ENCODE measurements at regions not wholly inside any gene's neighbourhood (a gene's known extent, or its start where the extent isn't known, plus 50 kb on each side); places are given as distances from the start of the nearest gene placed in this dataset.

DNA sequence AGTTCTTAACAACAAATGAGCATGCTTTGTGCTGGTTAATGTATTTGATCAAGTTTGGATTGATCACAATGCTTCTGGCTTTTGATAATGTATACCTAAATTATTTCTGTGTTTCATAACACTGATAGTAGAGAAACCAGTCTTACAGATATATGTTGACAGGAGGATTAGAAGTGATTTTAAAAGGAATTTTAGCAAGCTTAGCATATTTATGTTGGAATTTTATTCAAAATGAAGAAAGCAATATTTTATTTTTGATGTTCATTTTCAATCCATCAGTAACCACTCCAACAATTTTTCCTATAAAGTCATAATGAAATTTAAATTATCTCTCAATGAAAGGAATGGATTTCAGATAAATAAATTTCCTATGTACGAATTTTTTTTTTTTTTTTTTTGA lies 291.8 kb downstream of the HHIPL2 start:
- no TSS peak for BruUV-seq (replicated peaks)
- CTCF ChIA-PET, result no interaction called here
- Histone ChIP-seq H3K9me2 (ENCODE audit: insufficient read depth) (no peaks in the 10 kb centered on the region), H4K20me1 (ENCODE audit: insufficient read depth) (no peaks in the 10 kb centered on the region), H3K27me3 (ENCODE audit: insufficient read depth, low read depth) (no peaks in the 10 kb centered on the region), H3K9me3 (ENCODE audit: insufficient read depth, low read depth) (no peaks in the 10 kb centered on the region; the same call in 1 of the 2 replicates), H3K4me2 (no peak overlapping the region), H2AFZ (no peak overlapping the region), H3K79me2 (ENCODE audit: low read depth) (no peaks in the 10 kb centered on the region), H3F3A (ENCODE audit: insufficient read depth, low read depth) (no peaks in the 10 kb centered on the region), H3K4me1 (replicated peaks; ENCODE audit: insufficient read depth) (0 out of 2 replicates have a peak, but pooled peaks cover 6% of the 10 kb centered on the region), H3K4me3 (no peak overlapping the region), H3K36me3 (ENCODE audit: low read depth) (no peaks in the 10 kb centered on the region), H3K27ac (no peak overlapping the region)
- intact Hi-C loops (cut with micrococcal nuclease; ENCODE audit: unreplicated experiment), result no loop called here
- POLR2A ChIA-PET (ENCODE audit: unreplicated experiment), result no interaction called here
- no peak for DNase-seq
- TF ChIP-seq, protein P1, sequence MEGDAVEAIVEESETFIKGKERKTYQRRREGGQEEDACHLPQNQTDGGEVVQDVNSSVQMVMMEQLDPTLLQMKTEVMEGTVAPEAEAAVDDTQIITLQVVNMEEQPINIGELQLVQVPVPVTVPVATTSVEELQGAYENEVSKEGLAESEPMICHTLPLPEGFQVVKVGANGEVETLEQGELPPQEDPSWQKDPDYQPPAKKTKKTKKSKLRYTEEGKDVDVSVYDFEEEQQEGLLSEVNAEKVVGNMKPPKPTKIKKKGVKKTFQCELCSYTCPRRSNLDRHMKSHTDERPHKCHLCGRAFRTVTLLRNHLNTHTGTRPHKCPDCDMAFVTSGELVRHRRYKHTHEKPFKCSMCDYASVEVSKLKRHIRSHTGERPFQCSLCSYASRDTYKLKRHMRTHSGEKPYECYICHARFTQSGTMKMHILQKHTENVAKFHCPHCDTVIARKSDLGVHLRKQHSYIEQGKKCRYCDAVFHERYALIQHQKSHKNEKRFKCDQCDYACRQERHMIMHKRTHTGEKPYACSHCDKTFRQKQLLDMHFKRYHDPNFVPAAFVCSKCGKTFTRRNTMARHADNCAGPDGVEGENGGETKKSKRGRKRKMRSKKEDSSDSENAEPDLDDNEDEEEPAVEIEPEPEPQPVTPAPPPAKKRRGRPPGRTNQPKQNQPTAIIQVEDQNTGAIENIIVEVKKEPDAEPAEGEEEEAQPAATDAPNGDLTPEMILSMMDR (conservative IDR thresholded peaks at IDR 0.05), result no peak
- no peak for TF ChIP-seq EZH2 (IDR thresholded peaks at IDR 0.05; ENCODE audit: low read depth)

DNA sequence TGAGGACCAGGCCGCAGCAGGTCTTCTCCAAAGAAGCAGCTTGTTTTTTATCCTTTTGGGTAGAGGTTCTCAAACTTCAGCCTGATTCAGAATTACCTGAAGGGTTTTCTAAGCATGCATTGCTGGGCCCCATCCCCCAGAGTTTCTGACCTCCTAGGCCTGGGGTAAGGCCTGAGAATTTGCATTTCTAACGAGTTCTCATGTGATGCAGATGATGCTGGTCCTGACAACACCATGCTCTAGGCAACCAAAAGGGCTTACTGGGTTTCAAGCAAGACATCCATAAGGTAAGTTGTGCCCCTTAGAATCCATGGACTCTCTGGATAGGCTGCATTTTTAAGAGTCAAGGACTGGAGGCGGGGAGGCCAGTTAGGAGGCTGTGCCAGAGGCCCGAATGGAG lies 295.1 kb downstream of the HHIPL2 start:
- no peak overlapping the region for H3K27ac ChIP-seq
- ChIA-PET POLR2A (ENCODE audit: unreplicated experiment) (no interaction called here), CTCF (no interaction called here)
- TF ChIP-seq, protein P1 (conservative IDR thresholded peaks at IDR 0.05), result no peak
- TF ChIP-seq EZH2 (IDR thresholded peaks at IDR 0.05; ENCODE audit: low read depth), result no peak
- H3K36me3 ChIP-seq (ENCODE audit: low read depth), result no peaks in the 10 kb centered on the region
- H3K9me3 ChIP-seq (ENCODE audit: insufficient read depth, low read depth), result no peaks in the 10 kb centered on the region; the same call in 1 of the 2 replicates
- intact Hi-C loops (cut with micrococcal nuclease; ENCODE audit: unreplicated experiment), result no loop called here
- H3K79me2 ChIP-seq (ENCODE audit: low read depth), result no peaks in the 10 kb centered on the region
- no peaks in the 10 kb centered on the region for H4K20me1 ChIP-seq (ENCODE audit: insufficient read depth)
- no peaks in the 10 kb centered on the region for H3K9me2 ChIP-seq (ENCODE audit: insufficient read depth)
- no peak overlapping the region for H3K4me2 ChIP-seq
- DNase-seq, result no peak
- no peaks in the 10 kb centered on the region for H3K27me3 ChIP-seq (ENCODE audit: insufficient read depth, low read depth)
- H3K4me1 ChIP-seq (replicated peaks; ENCODE audit: insufficient read depth), result 0 out of 2 replicates have a peak, but pooled peaks cover 6% of the 10 kb centered on the region
- no peak overlapping the region for H3K4me3 ChIP-seq
- BruUV-seq (replicated peaks), result no TSS peak
- H2AFZ ChIP-seq, result no peak overlapping the region
- no peaks in the 10 kb centered on the region for H3F3A ChIP-seq (ENCODE audit: insufficient read depth, low read depth)

DNA sequence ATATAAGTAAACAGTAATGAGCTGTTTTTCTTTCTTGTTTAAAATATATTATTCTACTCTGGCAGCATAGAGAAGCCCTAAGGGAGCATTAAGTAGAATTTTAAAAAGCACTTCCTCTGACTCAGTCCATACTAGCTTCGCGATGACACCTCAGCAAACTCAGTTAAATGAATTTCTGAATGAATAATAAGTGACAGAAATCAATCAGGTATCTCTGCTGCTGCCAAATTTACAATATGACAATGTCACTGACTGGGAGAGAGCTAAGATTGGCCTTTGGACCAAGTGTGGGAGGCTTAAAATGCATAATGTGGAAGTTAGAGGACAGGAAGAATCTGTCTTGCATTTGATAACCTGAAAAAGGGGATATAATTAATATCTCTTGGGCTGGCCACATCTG lies 296.1 kb downstream of the HHIPL2 start:
- ChIA-PET CTCF (no interaction called here), POLR2A (ENCODE audit: unreplicated experiment) (no interaction called here)
- no peaks in the 10 kb centered on the region for H3F3A ChIP-seq (ENCODE audit: insufficient read depth, low read depth)
- no peaks in the 10 kb centered on the region for H3K9me3 ChIP-seq (ENCODE audit: insufficient read depth, low read depth)
- no peaks in the 10 kb centered on the region for H3K4me1 ChIP-seq (replicated peaks; ENCODE audit: insufficient read depth)
- intact Hi-C loops (cut with micrococcal nuclease; ENCODE audit: unreplicated experiment), result no loop called here
- no peak overlapping the region for H3K4me3 ChIP-seq
- H3K27ac ChIP-seq, result no peak overlapping the region
- no peaks in the 10 kb centered on the region for H4K20me1 ChIP-seq (ENCODE audit: insufficient read depth)
- H3K79me2 ChIP-seq (ENCODE audit: low read depth), result no peaks in the 10 kb centered on the region
- no peak for TF ChIP-seq EZH2 (IDR thresholded peaks at IDR 0.05; ENCODE audit: low read depth)
- TF ChIP-seq, protein P1 (conservative IDR thresholded peaks at IDR 0.05), result no peak
- H3K27me3 ChIP-seq (ENCODE audit: insufficient read depth, low read depth), result no peaks in the 10 kb centered on the region
- no peak for DNase-seq
- H2AFZ ChIP-seq, result no peak overlapping the region
- no TSS peak for BruUV-seq (replicated peaks)
- H3K9me2 ChIP-seq (ENCODE audit: insufficient read depth), result no peaks in the 10 kb centered on the region
- H3K4me2 ChIP-seq, result no peak overlapping the region
- no peaks in the 10 kb centered on the region for H3K36me3 ChIP-seq (ENCODE audit: low read depth)

All from PC-9 (cell line).